ENCODE measurements at regions not wholly inside any gene's neighbourhood (a gene's known extent, or its start where the extent isn't known, plus 50 kb on each side); places are given as distances from the start of the nearest gene placed in this dataset.

DNA sequence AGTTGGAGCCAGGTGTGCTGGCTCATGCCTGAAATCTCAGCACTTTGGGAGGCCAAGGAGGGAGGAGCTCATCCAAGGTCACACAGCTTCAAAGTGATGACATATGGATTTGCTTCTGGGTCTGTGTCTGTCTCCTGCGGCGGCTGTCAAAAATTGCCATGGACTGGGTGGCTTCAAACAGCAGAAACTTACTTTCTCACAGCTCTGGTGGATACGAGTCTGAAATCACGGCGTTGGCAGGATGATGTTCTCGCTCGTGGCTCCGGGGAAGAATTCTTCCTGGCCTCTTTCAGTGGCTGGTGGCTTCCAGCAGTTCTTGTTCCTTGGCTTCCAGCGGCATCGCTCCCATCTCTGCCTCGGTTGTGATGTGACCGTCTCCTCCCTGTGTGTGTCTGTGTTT, 314.8 kb upstream of the C1orf174 start:
- TF ChIP-seq, protein P1, sequence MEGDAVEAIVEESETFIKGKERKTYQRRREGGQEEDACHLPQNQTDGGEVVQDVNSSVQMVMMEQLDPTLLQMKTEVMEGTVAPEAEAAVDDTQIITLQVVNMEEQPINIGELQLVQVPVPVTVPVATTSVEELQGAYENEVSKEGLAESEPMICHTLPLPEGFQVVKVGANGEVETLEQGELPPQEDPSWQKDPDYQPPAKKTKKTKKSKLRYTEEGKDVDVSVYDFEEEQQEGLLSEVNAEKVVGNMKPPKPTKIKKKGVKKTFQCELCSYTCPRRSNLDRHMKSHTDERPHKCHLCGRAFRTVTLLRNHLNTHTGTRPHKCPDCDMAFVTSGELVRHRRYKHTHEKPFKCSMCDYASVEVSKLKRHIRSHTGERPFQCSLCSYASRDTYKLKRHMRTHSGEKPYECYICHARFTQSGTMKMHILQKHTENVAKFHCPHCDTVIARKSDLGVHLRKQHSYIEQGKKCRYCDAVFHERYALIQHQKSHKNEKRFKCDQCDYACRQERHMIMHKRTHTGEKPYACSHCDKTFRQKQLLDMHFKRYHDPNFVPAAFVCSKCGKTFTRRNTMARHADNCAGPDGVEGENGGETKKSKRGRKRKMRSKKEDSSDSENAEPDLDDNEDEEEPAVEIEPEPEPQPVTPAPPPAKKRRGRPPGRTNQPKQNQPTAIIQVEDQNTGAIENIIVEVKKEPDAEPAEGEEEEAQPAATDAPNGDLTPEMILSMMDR (IDR thresholded peaks at IDR 0.05): no peak
- TF ChIP-seq POLR2A (IDR thresholded peaks at IDR 0.05): no peak
